GM21360 (cell line): ENCODE measurements at regions not wholly inside any gene's neighbourhood (a gene's known extent, or its start where the extent isn't known, plus 50 kb on each side); places are given as distances from the start of the nearest gene placed in this dataset.

Source experiments
- ATAC-seq: cut with Tn5 transposase; IDR thresholded peaks from one replicate; pipeline ENCODE4 v1.9.1; 2021; ENCODE audit warnings: mild to moderate bottlenecking, moderate library complexity; ENCODE audit not compliant: unreplicated experiment

- ATAC-seq, result no peak
Measured at GRCh38 chr6:62672989-62673388, 387.0 kb upstream of the KHDRBS2 start.

- no peak for ATAC-seq
Measured at GRCh38 chr6:62670490-62671223, 384.6 kb upstream of the KHDRBS2 start.

GRCh38 chr6:62669831-62670230 is 383.8 kb upstream of the KHDRBS2 start:
- no peak for ATAC-seq

- no peak for ATAC-seq
Measured at GRCh38 chr6:62652692-62653328, 366.8 kb upstream of the KHDRBS2 start.

GRCh38 chr6:62645274-62645673 is 359.2 kb upstream of the KHDRBS2 start:
- no peak for ATAC-seq

GRCh38 chr6:62640749-62641148 is 354.7 kb upstream of the KHDRBS2 start:
- no peak for ATAC-seq

GRCh38 chr6:62626661-62627060 is 340.6 kb upstream of the KHDRBS2 start:
- no peak for ATAC-seq

GRCh38 chr6:62623846-62624532 is 338.0 kb upstream of the KHDRBS2 start:
- no peak for ATAC-seq

DNA sequence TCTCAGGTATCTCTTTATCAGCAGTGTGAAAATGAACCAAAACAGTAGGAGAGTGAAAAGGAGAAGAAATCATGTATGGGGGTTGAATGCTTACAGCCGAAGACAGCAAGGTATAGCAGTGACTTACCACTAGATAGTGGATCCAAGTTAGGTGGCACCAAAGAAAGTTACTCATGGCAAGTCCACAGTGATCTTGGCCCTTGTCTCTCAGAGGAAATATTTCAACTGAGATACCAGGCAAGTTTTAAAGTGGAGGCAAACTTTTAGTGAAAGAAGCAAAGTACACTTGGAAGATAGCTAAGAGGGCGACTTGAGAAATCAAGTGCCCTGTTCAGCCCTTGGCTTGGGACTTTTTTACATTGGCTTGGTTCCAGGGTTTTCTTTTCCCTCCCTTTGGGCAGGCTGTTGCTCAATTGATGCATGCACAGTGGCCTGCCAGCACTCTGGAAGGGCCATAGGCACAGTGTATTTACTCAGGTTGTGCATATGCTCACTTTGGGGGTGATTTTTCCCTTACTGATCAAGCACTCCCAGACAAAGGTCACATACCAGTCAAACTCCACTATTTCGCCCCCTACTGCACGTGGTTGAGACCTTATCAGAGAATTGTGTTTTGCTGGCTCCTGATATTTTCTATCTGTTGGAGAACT is 329.5 kb upstream of the KHDRBS2 start:
- no peak for ATAC-seq

GRCh38 chr6:62614442-62614841 is 328.4 kb upstream of the KHDRBS2 start:
- ATAC-seq, result no peak

DNA sequence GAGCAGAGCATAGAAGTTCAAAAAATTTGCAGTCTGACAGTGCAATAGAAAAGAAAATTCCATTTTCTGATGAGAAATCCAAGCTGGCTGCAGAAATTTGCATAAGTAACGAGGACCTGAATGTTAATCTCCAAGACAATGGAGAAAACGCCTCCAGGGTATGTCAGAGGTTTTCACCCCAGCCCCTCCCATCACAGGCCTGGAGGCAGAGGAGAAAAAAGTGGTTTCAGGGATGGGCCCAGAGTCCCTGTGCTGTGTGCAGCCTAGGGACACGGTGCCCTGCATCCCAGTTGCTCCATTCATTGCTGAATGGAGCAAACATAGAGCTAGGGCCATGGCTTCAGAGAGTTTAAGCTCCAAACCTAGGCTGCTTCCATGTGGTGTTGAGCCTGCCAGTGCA is 327.9 kb upstream of the KHDRBS2 start:
- no peak for ATAC-seq

DNA sequence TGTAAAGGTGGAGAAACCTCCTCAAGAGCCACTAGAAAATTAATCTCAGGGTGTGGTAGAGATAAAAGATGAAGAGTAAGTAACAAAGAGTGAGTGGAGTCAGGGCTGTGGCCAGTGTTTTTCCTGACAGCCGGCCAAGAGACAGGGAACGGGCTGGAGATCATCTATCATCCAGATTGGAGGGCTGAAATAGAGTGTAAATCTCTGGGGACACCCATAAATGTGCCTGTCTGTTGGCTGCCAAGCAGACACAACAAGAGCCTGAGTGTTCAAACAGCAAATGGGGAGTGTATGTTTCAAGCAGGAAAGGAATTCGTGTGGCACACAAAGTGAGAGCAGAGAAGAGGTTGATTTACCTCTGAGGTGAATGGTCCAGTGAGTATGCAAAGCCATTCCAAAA is 326.4 kb upstream of the KHDRBS2 start:
- ATAC-seq, result no peak

DNA sequence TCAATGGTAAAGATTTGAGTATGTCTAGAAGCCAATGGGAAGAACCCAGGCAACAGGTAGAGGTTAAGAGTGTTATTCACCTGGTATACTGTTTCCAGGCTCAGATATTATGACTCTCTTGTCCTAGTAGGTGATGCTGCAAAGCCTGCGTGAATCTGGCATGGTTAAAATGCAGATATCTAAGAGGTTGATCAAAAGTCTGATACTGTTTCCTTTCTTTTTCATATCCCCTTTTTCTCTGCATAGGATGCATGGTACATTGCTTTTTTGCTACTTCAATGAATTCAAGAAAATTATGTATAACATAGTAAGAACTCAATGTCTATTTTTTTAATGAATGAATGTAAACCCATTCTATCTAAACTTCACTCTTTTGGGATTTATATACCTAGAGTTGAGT is 284.3 kb upstream of the KHDRBS2 start:
- no peak for ATAC-seq

GRCh38 chr6:62541502-62541901 is 255.5 kb upstream of the KHDRBS2 start:
- ATAC-seq, result no peak

GRCh38 chr6:62530985-62531384 is 245.0 kb upstream of the KHDRBS2 start:
- ATAC-seq, result no peak

GRCh38 chr6:62528894-62529526 is 243.0 kb upstream of the KHDRBS2 start:
- ATAC-seq, result no peak

GRCh38 chr6:62523630-62524029 is 237.6 kb upstream of the KHDRBS2 start:
- ATAC-seq, result no peak

DNA sequence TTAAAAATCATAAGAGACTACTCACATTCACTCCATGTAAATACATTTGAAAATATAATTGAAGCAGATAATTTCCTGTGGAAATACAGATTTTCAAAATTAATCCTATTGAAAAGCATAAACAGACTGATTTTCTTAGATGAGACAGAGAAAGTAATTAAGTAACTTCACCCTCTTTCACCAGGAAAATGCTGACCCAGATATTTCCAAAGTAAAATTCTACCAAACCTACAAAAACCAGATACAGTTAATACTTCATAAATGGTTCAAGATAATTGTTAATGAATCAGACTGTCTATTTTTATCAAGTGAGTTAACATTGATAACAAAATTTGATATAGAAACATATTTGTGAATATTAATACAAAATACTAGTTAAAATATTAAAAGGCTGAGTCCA is 233.5 kb upstream of the KHDRBS2 start:
- no peak for ATAC-seq

DNA sequence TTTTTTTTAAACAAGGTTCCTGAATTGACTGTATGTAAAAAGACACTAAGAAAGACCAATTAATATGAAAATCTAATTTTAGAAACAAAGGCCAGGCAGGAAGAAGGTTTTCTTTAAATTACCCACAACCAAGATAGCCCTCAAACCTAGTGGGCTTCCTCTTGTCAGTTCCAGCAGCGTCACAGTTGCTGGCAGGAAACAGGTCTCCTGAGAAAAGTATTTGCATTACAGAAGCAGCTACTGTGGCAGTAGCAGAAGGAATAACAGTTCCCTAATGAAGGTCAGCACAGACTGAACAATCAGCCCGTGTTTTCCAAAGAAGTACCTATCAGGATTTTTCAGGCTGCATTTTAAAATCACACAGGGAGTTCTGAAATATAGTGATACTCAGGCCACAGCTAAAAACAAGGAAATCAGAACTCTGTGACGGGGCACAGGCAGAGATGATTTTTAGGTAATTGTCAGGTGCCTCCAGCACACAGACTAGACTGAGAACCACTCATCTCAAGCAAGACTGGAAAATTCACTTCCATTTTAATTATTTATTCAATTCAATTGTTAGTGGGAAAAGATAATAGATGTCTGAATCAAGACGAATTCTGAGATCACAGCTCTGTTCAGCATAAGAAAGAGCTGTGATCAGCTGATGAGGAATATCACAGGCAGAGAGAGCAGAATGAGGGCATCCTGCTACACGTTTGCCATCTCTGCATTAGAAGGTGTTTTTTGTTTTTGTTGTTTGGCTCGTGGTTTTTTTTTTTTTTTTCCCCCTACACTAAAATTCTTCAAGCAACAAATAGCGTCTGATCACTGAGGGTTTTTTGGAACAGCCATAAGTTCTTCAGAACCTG is 230.5 kb upstream of the KHDRBS2 start:
- ATAC-seq, result no peak

DNA sequence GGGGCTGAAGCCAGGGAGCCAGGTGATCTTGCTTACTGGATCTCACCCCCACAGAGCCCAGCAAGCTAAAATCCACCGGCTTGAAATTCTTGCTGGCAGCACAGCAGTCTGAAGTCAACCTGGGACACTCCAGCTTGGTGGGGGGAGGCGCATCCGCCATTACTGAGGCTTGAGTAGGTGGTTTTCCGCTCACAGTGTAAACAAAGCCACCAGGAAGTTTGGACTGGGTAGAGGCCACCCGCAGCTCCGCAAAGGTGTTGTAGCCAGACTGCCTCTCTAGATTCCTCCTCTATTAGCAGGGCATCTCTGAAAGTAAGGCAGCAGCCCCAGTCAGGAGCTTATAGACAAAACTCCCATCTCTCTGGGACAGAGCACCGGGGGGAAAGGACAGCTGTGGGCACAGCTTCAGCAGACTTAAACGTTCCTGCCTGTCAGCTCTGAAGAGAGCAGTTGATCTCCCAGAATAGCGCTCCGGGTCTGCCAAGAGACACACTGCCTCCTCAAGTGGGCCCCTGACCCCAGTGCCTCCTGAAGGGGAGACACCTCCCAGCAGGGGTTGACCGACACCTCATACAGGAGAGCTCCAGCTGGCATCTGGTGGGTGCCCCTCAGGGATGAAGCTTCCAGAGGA is 206.3 kb upstream of the KHDRBS2 start:
- ATAC-seq, result no peak
